Right lobe of liver (tissue), 6 donors: ENCODE measurements at regions not wholly inside any gene's neighbourhood (a gene's known extent, or its start where the extent isn't known, plus 50 kb on each side); places are given as distances from the start of the nearest gene placed in this dataset.

Experiments used
- ATAC-seq, 4 donors: fragments of 200-7000 bp; cut with Tn5 transposase; one replicate each; pipeline ENCODE4 v1.9.1; 2020; ENCODE audit warnings: mild to moderate bottlenecking in 4 of 4, moderate library complexity in 4 of 4
- DNase-seq, 3 donors: peaks; one replicate each; pipeline ENCODE4 v3.0.0-alpha.2; 2020
- H3K27ac ChIP-seq, 3 donors: fragments of 200-600 bp; one replicate each; pipeline ENCODE4 v1.8.0; 2022
- H3K27me3 ChIP-seq, 2 donors: fragments of 200-600 bp; one replicate each; pipeline ENCODE4 v1.8.0; 2022
- H3K36me3 ChIP-seq, 4 donors: fragments of 200-600 bp; sonication (generic) in 1 of 4; one replicate each; pipeline versions ENCODE4 v1.5.1 to v1.8.0; 2017 to 2022; ENCODE audit warnings: control low read depth in 1 of 4
- H3K4me1 ChIP-seq, 4 donors: fragments of 200-600 bp; sonication (generic) in 1 of 4; one replicate each; pipeline versions ENCODE4 v1.5.1 to v1.8.0; 2017 to 2022; ENCODE audit warnings: control low read depth in 1 of 4
- H3K4me3 ChIP-seq, 3 donors: fragments of 200-600 bp; one replicate each; pipeline ENCODE4 v1.8.0; 2022
- H3K9me3 ChIP-seq, 4 donors: fragments of 200-600 bp; sonication (generic) in 1 of 4; one replicate each; pipeline versions ENCODE4 v1.5.1 to v1.8.0; 2017 to 2022; ENCODE audit warnings: control low read depth in 1 of 4
- POLR2A ChIP-seq: fragments of 450-650 bp; IDR thresholded peaks from one replicate; pipeline ENCODE4 v1.6.1; 2017; ENCODE audit warnings: antibody characterized with exemption, mild to moderate bottlenecking
- WGBS: methylation state at CpG from one replicate; pipeline ENCODE4 v1.1.6; 2018; ENCODE audit warnings: low coverage, low lambda C conversion rate; ENCODE audit not compliant: insufficient coverage; ENCODE audit errors: missing lambda C conversion rate; 5-methylcytosine and 5-hydroxymethylcytosine counted together
- intact Hi-C, 2 donors: fragments of 100-400 bp; cut with DNase I; formaldehyde crosslinking; loops; one replicate each; pipeline versions ENCODE4 v1.11.2 to v1.14.1; 2022
- TF ChIP-seq, protein P1 (sequence below), 4 donors: fragments of 200-600 bp in 3 of 4; fragments of 450-650 bp in 1 of 4; IDR thresholded peaks; one replicate each; pipeline versions ENCODE4 v1.5.1 to v1.8.0; 2016 to 2022; ENCODE audit warnings: antibody characterized with exemption in 4 of 4, mild to moderate bottlenecking in 2 of 4
- donor health status: DM: no; HTN: yes; CAD: no.
- donor health status: DM: no; HTN: no; CAD: no.
- donor health status: DM: no; HTN: no; CAD: no.
- donor health status: DM: no; HTN: yes; CAD: no.
- donor health status: DM: no; HTN: yes; CAD: no.

DNA sequence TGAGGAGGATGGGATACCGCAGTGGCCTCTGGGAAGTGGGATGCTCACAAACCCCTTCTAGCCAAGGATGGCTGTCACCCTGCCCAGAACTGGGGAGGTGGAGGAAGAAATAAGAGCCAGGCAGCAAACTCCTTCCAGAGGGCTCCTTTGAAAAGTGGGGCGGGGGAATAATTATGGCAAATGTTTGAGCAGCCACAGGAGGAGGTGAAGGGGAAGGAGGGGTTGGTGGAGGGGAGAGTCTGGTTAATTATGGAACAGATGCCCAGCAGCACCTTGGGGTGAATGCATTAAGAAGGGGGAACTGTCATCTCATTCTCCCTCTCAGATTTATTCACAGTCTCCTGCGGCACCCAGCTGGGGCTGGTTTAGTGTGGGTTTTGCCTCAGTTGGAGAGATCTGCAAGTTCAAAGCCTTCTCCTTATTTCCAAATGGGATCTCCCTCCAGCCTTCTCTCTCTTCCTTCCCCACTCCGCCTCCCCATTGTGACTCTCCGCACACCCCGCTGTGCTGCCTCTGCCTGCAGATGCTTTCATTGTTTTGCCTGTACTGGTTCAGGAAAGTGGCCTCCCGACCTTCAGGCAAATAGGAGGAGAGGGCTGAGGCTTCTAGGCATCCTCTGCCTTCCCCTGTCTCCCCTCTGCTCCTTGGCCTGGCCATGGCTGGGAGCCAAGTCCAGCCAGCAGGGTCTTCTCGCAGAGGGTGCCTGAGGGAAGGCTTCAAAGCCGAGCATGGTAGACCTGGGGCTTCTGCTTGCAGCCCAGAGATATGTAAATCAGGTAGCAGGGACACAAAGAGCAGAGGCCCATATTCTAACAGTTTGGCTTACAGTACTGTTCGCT, 457.2 kb upstream of the MEX3C start:
- H3K27ac ChIP-seq = no peak overlapping the region
- no peaks in the 10 kb centered on the region for H3K36me3 ChIP-seq
- no peak for ATAC-seq
- intact Hi-C loops = no loop called here
- no peaks in the 10 kb centered on the region for H3K9me3 ChIP-seq
- TF ChIP-seq, protein P1, sequence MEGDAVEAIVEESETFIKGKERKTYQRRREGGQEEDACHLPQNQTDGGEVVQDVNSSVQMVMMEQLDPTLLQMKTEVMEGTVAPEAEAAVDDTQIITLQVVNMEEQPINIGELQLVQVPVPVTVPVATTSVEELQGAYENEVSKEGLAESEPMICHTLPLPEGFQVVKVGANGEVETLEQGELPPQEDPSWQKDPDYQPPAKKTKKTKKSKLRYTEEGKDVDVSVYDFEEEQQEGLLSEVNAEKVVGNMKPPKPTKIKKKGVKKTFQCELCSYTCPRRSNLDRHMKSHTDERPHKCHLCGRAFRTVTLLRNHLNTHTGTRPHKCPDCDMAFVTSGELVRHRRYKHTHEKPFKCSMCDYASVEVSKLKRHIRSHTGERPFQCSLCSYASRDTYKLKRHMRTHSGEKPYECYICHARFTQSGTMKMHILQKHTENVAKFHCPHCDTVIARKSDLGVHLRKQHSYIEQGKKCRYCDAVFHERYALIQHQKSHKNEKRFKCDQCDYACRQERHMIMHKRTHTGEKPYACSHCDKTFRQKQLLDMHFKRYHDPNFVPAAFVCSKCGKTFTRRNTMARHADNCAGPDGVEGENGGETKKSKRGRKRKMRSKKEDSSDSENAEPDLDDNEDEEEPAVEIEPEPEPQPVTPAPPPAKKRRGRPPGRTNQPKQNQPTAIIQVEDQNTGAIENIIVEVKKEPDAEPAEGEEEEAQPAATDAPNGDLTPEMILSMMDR (IDR thresholded peaks at IDR 0.05) = no peak
- TF ChIP-seq POLR2A = no peak
- no peaks in the 10 kb centered on the region for H3K4me1 ChIP-seq
- H3K4me3 ChIP-seq = no peak overlapping the region
- DNase-seq = no peak
- WGBS = 45% methylated on average over 7 of the region's 10 CpGs
- H3K27me3 ChIP-seq = no peaks in the 10 kb centered on the region

DNA sequence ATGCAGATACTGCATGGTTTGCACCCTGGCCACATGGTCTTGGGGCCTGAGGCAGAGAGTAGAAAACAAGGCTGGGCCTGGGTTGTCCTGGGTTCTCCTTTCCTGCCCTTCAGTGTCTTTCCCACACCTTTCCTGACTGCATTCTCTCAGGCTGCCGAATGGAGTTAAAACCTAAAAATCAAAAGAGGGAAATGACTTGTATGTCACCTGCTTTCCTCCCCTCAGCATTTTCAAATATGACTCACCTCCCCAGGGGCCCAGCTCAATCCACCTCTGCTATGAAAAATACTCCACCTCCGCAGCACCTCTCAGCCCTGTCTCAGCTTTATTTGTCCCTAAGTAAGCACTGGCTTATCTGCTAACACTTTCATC, 457.8 kb upstream of the MEX3C start:
- intact Hi-C loops = no loop called here
- TF ChIP-seq, protein P1 (IDR thresholded peaks at IDR 0.05) = no peak
- TF ChIP-seq POLR2A = no peak
- H3K4me3 ChIP-seq = no peak overlapping the region
- no peaks in the 10 kb centered on the region for H3K36me3 ChIP-seq
- no peak overlapping the region for H3K27ac ChIP-seq
- H3K4me1 ChIP-seq = no peaks in the 10 kb centered on the region
- 58% methylated on average over 2 of the region's 2 CpGs for WGBS
- DNase-seq (no peak), ATAC-seq (no peak)
- H3K27me3 ChIP-seq = no peaks in the 10 kb centered on the region
- H3K9me3 ChIP-seq = no peaks in the 10 kb centered on the region

DNA sequence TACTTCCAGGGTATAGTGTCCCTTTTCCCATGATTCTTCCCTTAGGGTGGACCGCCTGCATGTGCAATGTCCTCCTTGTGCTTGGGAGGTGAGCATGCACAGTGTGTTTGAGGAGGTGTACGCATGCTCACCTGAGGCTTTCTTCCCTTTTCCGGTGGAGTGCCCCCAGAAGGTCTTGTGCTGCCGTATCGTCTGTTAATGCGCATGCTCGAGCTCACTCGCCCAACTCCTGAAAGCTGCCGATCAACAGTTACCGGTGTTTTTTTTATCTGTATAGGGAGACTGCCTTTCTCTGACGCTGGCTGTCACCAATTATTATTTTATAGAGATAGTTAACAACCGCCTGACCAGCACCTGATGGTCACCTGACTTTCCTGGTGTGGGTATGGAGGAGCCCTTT, 458.8 kb upstream of the MEX3C start:
- intact Hi-C loops = no loop called here
- H3K9me3 ChIP-seq = no peaks in the 10 kb centered on the region
- no peaks in the 10 kb centered on the region for H3K27me3 ChIP-seq
- WGBS = 64% methylated on average over 2 of the region's 12 CpGs
- TF ChIP-seq POLR2A = no peak
- H3K27ac ChIP-seq = no peak overlapping the region
- H3K4me3 ChIP-seq = no peak overlapping the region
- no peaks in the 10 kb centered on the region for H3K4me1 ChIP-seq
- H3K36me3 ChIP-seq = no peaks in the 10 kb centered on the region
- ATAC-seq (no peak), DNase-seq (no peak)

DNA sequence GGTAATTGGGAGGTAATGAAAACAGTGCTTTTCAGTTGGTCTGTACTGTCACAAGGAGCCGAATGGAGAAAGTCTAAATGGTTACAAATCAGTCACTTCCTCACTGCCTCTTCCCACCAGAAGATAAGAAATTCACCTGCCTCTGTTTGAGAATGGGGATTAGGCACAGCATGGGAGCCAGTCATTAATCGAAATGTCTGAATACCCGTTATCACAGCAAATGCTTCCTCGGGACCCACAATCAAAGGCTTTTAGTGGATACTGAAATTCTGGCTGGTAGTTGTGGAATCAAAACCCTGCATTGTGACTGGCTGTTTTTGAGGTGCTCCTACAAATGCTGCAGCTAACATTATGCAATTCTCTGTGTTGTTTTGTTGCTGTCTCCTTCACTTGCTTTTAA, 461.0 kb upstream of the MEX3C start:
- H3K27ac ChIP-seq = no peak overlapping the region
- ATAC-seq = no peak

DNA sequence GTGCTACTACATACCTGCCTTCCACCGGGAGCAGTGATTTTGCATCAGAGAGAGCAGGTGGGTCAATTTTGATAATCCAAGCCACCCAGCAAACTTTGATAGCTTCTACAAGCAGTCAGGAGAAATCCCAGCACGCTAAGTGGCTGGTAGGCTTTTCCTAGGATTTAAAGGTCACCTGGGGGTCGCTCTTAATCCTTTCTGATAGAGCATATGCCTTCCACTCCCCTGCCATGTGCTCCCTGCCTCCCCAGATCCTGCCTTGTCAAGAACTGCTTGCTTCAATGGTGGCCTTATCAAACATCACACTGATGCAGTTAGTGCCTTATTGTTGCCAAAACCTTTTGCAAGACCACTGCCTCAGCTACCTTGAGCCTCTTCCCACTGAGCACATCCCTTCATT, 462.3 kb upstream of the MEX3C start:
- Histone ChIP-seq H3K27ac (no peak overlapping the region), H3K4me3 (no peak overlapping the region), H3K4me1 (no peaks in the 10 kb centered on the region), H3K9me3 (no peaks in the 10 kb centered on the region), H3K27me3 (no peaks in the 10 kb centered on the region), H3K36me3 (no peaks in the 10 kb centered on the region)
- TF ChIP-seq, protein P1 (IDR thresholded peaks at IDR 0.05) = no peak
- TF ChIP-seq POLR2A = no peak
- intact Hi-C loops = loop anchor here in 1 of 2 donors (10.0 kb wide), 1 partner anchor 625 kb away; no protein-coding TSS in a partner anchor
- no peak for ATAC-seq
- WGBS = 40% methylated on average over 1 of the region's 3 CpGs
- no peak for DNase-seq

More for the DNA sequence above, 461.0 kb upstream of the MEX3C start:
- H3K36me3 ChIP-seq = no peaks in the 10 kb centered on the region
- H3K9me3 ChIP-seq = no peaks in the 10 kb centered on the region
- no peak for TF ChIP-seq POLR2A
- TF ChIP-seq, protein P1 (IDR thresholded peaks at IDR 0.05) = no peak
- no peaks in the 10 kb centered on the region for H3K27me3 ChIP-seq
- H3K4me3 ChIP-seq = no peak overlapping the region
- no peak for DNase-seq
- intact Hi-C loops = no loop called here
- 12% methylated on average over 3 of the region's 4 CpGs for WGBS
- H3K4me1 ChIP-seq = no peaks in the 10 kb centered on the region
